ENCODE measurements at regions not wholly inside any gene's neighbourhood (a gene's known extent, or its start where the extent isn't known, plus 50 kb on each side); places are given as distances from the start of the nearest gene placed in this dataset.

GRCh38 chr13:80605716-80606115, 264.8 kb upstream of the SPRY2 start:
- no peak for DNase-seq (ENCODE audit: low read depth, low spot score)

GRCh38 chr13:80605011-80605410, 264.1 kb upstream of the SPRY2 start:
- no peak for DNase-seq (ENCODE audit: low read depth, low spot score)

GRCh38 chr13:80604098-80604497, 263.2 kb upstream of the SPRY2 start:
- no peak for DNase-seq (ENCODE audit: low read depth, low spot score)

- DNase-seq (ENCODE audit: low read depth, low spot score), result no peak
Observed at GRCh38 chr13:80603351-80603750, 262.4 kb upstream of the SPRY2 start.

GRCh38 chr13:80599765-80600164, 258.8 kb upstream of the SPRY2 start:
- no peak for DNase-seq (ENCODE audit: low read depth, low spot score)

GRCh38 chr13:80598189-80598588, 257.3 kb upstream of the SPRY2 start:
- no peak for DNase-seq (ENCODE audit: low read depth, low spot score)

GRCh38 chr13:80591976-80592740, 251.2 kb upstream of the SPRY2 start:
- DNase-seq (ENCODE audit: low read depth, low spot score), result no peak

GRCh38 chr13:80590551-80590950, 249.6 kb upstream of the SPRY2 start:
- DNase-seq (ENCODE audit: low read depth, low spot score), result no peak

- DNase-seq (ENCODE audit: low read depth, low spot score), result no peak
Observed at GRCh38 chr13:80586356-80586755, 245.4 kb upstream of the SPRY2 start.

- DNase-seq (ENCODE audit: low read depth, low spot score), result no peak
Observed at GRCh38 chr13:80585531-80585930, 244.6 kb upstream of the SPRY2 start.

- no peak for DNase-seq (ENCODE audit: low read depth, low spot score)
Observed at GRCh38 chr13:80584785-80585184, 243.9 kb upstream of the SPRY2 start.

GRCh38 chr13:80584306-80584705, 243.4 kb upstream of the SPRY2 start:
- no peak for DNase-seq (ENCODE audit: low read depth, low spot score)

GRCh38 chr13:80577926-80578670, 237.2 kb upstream of the SPRY2 start:
- no peak for DNase-seq (ENCODE audit: low read depth, low spot score)

GRCh38 chr13:80577285-80577684, 236.4 kb upstream of the SPRY2 start:
- no peak for DNase-seq (ENCODE audit: low read depth, low spot score)

- no peak for DNase-seq (ENCODE audit: low read depth, low spot score)
Observed at GRCh38 chr13:80574113-80574850, 233.4 kb upstream of the SPRY2 start.

GRCh38 chr13:80572923-80573316, 232.0 kb upstream of the SPRY2 start:
- no peak for DNase-seq (ENCODE audit: low read depth, low spot score)

- DNase-seq (ENCODE audit: low read depth, low spot score), result no peak
Observed at GRCh38 chr13:80572308-80572922, 231.5 kb upstream of the SPRY2 start.

GRCh38 chr13:80571346-80572307, 230.7 kb upstream of the SPRY2 start:
- no peak for DNase-seq (ENCODE audit: low read depth, low spot score)

- DNase-seq (ENCODE audit: low read depth, low spot score), result no peak
Observed at GRCh38 chr13:80563439-80563838, 222.5 kb upstream of the SPRY2 start.

- DNase-seq (ENCODE audit: low read depth, low spot score), result no peak
Observed at GRCh38 chr13:80562433-80563156, 221.7 kb upstream of the SPRY2 start.
